RPMI8226 (cell line): ENCODE measurements at regions not wholly inside any gene's neighbourhood (a gene's known extent, or its start where the extent isn't known, plus 50 kb on each side); places are given as distances from the start of the nearest gene placed in this dataset.

ENCODE experiments used
- DNase-seq: peaks from one replicate; pipeline ENCODE4 v3.0.0-alpha.2; 2015

DNA sequence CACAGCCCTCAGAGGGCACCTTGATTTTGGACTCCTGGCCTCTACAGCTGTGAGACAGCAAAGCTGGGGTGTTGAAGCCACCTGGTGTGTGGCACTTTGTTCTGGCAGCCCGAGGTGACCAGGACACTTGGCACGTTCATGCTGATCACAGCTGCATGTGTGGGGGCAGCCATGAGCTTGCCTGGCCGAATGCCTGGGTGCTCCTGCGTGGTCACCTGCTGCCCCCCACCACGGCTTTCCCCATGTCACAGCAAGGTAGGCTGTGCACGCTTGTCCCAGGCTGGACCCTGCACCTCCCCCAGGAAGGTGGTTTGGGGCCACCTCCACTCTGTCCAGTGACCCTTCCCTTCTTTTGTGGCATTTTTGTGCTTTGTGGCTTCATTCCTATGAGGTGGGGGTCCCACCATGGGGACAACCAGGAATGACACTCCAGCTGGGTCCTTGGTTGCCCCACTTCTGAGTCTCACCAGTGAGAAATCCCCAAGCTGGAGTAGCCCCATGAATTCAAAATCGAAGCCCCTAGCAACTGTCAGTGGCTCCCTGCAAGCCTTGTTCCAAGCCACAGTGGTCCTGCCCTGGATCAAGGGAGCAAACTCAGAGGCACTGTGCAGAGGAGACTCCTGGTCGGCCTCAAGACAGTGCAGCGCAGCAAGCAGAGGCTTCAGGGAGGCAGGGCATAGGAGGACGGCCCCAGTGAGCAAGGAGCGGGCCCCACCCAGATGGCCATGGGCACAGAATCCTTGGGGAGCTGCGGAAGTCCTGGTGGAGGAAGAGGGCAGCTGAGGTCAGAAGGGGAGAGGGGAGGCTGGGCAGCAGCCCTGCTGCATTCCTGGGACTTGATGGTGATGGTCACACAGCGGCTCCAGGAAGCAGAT is 121.4 kb upstream of the HS6ST1 start:
- DNase-seq, result peak; percentile 48

DNA sequence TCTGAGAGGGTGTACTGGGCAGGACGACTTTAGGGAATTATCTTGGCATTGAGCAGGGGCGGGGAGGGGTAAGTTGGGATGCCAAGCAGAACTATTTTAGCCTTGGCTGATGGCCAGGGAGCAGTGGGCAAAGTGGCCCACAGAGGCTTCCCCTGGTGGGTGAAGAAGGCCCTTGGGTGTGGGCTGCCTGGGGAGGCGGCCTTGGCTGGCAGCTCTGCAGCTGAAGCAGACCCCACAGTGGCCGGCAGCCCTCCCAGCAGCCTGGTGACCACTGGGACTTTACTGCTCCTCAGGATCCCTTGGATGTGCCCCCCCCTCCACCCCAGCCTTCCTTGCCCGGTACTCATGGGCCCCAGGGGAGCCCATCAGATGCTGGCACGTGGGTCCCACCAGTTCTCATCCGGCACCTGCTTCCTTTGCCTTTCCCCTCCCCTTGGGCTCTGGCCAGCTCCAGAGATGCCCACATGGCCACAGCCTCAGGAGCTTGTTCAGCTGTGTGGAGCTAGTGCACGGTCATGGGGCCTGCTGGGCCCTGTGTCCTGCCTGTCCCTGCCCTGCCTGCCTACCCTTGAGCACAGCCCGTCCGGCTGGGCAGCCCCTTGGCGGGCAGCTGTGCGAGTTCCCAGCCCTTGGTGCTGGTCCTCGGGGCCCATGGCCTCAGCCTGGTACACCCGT is 122.1 kb upstream of the HS6ST1 start:
- DNase-seq, result no peak

DNA sequence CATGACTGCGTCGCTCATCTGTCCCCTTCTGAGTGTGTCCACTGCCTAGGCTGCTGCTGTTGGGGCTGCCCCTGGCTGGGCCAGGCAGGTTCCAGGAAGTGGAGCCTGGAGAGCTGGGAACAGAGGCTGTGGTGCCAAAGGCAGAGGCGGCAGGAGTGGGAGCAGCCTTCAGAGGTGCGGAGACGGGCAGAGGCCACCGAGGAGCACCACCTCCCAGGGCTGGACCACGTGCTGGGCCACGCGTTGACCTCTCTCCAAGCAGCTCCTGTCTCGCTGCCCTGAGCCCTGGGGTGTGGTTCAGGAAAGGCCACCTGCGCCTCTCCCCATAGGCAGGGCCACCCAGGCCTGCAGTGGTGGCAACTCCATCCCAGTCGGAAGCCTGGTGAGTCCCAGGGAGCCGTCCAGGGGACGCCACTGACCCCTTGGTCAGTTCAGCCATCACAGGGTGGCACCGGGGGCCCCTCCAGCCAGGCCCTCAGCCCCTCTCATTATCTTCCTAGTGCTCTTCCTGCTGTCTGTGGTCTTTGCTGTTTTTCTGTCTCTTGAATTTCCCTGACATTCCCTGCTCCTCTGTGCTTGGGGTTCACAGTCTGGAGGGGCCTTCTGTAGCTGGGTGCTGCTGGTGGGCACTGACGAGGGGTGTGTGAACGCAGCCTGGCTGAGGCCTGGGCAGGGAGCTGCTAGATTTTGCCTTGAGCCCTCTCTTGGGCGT is 122.8 kb upstream of the HS6ST1 start:
- DNase-seq, result no peak

GRCh38 chr2:128442053-128442751 is 123.5 kb upstream of the HS6ST1 start:
- DNase-seq, result peak; percentile 18

DNA sequence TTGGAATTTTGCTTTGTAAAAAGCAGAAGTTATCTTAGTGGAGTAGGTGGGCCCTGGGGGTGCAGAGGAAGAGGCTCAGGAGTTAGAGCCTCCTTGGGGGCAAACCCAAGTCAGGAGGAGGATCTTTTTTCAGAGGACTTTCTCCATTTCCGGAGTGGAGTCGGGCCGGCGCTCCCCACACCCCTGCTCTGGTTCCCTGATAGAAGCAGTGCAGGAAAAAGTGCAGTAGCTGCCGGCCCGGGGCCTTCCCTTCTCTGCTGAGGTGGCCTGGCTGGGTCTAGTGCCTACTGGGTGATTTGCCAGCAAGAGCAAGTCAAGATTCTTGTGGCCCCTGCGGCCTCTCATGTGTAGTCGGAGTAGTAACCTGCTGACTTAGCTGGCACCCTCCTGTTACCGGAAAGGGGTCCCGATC is 124.2 kb upstream of the HS6ST1 start:
- DNase-seq, result peak; percentile 58

GRCh38 chr2:128444121-128444771 is 125.6 kb upstream of the HS6ST1 start:
- no peak for DNase-seq

- no peak for DNase-seq
Observed at GRCh38 chr2:128444816-128445522, 126.3 kb upstream of the HS6ST1 start.

- no peak for DNase-seq
Observed at GRCh38 chr2:128445523-128445900, 126.8 kb upstream of the HS6ST1 start.

DNA sequence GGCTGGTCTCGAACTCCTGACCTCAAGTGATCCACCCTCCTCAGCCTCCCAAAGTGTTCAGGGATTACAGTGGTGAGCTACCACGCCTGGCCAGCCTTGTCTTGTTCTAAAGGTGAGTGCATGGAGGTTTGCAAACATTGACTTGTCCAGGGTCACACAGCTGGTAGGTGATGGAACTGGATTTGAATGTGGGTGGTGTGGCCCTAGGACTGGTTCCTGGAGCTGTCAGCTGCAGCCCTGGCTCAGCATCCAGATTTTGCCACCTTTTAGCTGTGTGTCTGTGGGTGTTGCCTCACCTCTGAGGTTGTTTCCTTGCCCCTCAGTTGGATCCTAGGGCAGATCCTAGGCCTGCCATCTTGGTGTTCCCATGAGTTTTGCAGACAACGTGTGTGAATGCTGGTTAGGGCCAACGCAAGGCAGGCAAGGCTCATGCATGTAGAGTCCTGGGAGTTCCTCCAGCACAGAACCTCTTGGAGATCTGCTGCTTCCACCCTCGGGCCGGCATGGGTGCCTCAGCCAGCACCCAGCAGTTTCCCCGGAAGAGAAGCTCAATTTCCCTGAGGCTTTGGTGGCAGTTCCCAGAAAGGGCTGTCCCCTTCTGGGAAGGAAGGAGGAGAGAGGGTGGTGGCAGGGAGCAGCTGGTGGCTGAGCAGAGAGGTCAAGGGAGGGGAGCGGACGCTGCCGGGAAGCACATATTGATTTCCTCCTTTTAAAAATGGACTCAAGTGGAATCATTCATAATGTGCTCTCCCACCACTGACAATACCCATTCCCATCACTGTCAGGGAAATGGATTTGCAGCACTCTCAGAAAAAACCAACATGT is 127.6 kb upstream of the HS6ST1 start:
- DNase-seq, result no peak

GRCh38 chr2:128446874-128447537 is 128.3 kb upstream of the HS6ST1 start:
- no peak for DNase-seq

DNA sequence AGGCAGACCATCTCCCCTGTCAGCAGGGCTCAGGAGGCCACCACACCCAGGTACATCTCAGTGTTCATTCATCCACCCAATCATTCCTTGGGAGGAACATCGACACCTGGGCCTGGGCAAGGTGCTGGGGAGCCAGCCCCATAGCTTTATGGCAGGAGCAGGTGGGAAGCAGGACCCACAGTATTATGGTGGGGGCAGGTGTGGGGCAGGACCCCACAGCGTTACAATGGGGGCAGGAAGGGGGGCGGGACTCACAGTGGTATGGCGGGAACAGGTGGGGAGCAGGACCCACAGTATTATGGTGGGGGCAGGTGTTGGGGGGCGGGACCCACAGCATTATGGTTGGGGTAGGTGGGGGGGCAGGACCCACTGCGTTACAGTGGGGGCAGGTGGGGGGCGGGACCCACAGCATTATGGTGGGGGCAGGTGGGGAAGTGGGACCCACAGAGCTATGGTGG is 128.9 kb upstream of the HS6ST1 start:
- DNase-seq, result no peak

- DNase-seq, result peak; percentile 17
Observed at GRCh38 chr2:128448331-128449225, 129.9 kb upstream of the HS6ST1 start.

- DNase-seq, result no peak
Observed at GRCh38 chr2:128449226-128450061, 130.8 kb upstream of the HS6ST1 start.

GRCh38 chr2:128450211-128451024 is 131.8 kb upstream of the HS6ST1 start:
- no peak for DNase-seq

DNA sequence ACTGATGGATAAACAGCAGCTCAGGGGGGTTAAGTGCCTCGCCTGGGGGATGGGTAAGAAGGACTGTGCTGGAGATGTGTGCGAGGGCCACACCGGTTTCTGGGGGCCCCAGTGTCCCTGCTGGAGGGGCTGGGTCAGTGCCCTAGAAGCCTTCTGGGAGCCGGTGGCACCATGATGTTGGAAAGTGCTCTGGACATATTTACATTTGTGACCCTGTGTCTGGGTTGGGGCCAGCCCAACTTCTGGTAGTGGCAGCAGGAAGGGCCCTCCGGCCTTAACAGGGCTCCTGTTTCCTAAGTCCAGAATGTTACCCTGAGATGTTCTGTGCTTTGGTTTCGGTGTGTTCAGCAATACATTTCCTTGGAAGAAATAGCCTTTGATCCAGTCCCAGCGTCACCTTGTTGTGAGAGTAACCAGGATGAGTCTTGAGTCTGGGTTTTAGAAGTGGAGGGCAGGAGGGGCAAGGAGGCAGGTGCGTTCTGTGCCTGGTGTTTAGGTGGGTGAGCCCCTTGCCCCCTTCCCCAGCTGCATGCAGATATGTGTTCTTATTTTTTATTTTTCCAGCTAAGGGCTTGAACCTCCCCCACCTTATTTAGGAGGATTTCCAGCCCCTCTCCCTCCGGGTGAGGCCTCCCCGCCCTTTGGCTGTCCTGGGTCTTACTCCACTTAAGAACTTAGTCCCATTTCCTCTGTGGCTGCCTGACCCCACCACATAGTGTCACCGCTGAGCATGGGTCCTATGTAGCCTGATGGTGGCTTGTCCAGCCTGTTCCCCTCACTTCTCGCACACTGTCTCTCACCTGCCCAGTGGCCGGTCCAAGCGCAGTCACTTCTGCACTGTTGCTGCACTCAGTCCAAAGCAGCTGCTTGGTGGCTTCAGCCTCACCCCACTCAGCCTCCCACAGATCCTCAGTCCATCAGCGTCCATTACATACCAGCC is 132.7 kb upstream of the HS6ST1 start:
- no peak for DNase-seq

- DNase-seq, result no peak
Observed at GRCh38 chr2:128452024-128452411, 133.3 kb upstream of the HS6ST1 start.
